ENCODE measurements at regions not wholly inside any gene's neighbourhood (a gene's known extent, or its start where the extent isn't known, plus 50 kb on each side); places are given as distances from the start of the nearest gene placed in this dataset.

DNA sequence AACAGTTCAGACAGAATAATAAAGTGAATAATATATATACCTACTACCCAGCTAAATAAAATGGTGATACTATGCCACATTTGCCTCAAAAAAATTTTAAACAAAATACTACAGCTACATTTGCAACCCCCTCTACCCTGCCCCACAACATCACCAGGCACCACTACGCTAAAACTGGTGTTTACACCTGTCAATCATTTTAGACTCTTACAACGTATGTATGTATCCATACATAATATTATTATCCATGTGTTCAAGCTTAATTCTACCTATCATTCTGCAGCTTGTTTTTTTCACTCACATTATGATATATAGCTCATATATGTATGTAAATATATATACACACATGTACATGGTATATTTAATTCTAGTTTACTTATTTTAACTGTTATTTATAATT is 62.5 kb downstream of the NIBAN1 start:
- TF ChIP-seq, protein P1, sequence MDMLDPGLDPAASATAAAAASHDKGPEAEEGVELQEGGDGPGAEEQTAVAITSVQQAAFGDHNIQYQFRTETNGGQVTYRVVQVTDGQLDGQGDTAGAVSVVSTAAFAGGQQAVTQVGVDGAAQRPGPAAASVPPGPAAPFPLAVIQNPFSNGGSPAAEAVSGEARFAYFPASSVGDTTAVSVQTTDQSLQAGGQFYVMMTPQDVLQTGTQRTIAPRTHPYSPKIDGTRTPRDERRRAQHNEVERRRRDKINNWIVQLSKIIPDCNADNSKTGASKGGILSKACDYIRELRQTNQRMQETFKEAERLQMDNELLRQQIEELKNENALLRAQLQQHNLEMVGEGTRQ (CRISPR knock-in tag; IDR thresholded peaks at IDR 0.05) = no peak
- TF ChIP-seq NFYB (CRISPR knock-in tag; conservative IDR thresholded peaks at IDR 0.05; ENCODE audit: low read depth) = no peak
- no peak for TF ChIP-seq GABPB1 (CRISPR knock-in tag; IDR thresholded peaks at IDR 0.05)
- TF ChIP-seq, protein P2, sequence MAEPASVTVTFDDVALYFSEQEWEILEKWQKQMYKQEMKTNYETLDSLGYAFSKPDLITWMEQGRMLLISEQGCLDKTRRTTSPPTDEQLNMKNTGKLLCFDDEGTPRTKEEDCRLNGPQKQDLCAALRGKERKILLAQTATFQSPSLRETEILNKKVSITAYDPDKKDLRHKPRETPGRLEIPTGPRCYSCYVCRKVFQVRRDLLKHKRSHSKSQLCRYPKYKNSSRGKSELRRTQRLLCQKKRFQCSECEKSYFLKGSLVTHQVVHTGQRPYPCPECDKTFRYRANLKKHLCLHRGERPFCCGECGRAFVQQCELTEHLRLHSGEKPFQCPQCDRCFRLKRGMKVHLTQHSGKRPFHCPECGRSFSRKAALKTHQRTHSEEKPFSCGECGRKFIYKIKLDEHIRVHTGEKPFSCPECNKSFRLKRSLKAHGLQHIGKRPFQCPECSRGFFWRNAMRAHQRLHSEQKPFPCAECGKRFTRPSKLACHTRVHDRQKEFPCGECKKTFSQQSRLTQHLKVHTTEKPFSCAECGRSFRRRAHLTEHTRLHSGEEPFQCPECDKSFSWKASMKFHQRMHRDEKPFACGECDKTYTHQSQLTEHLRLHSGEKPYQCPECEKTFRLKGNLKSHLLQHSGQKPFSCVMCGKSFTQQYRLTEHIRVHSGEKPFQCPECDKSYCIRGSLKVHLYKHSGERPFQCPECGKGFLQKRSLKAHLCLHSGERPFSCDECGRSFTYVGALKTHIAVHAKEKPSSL (CRISPR knock-in tag; conservative IDR thresholded peaks at IDR 0.05) = no peak
- TF ChIP-seq NR3C1 (CRISPR knock-in tag; conservative IDR thresholded peaks at IDR 0.05; ENCODE audit: low read depth) = no peak
- TF ChIP-seq, protein P3, sequence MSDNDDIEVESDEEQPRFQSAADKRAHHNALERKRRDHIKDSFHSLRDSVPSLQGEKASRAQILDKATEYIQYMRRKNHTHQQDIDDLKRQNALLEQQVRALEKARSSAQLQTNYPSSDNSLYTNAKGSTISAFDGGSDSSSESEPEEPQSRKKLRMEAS (CRISPR knock-in tag; IDR thresholded peaks at IDR 0.05) = no peak
- TF ChIP-seq CREB1 (CRISPR knock-in tag; IDR thresholded peaks at IDR 0.05) = no peak
- TF ChIP-seq, protein P4, sequence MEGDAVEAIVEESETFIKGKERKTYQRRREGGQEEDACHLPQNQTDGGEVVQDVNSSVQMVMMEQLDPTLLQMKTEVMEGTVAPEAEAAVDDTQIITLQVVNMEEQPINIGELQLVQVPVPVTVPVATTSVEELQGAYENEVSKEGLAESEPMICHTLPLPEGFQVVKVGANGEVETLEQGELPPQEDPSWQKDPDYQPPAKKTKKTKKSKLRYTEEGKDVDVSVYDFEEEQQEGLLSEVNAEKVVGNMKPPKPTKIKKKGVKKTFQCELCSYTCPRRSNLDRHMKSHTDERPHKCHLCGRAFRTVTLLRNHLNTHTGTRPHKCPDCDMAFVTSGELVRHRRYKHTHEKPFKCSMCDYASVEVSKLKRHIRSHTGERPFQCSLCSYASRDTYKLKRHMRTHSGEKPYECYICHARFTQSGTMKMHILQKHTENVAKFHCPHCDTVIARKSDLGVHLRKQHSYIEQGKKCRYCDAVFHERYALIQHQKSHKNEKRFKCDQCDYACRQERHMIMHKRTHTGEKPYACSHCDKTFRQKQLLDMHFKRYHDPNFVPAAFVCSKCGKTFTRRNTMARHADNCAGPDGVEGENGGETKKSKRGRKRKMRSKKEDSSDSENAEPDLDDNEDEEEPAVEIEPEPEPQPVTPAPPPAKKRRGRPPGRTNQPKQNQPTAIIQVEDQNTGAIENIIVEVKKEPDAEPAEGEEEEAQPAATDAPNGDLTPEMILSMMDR (IDR thresholded peaks at IDR 0.05) = no peak
- TF ChIP-seq, protein P5, sequence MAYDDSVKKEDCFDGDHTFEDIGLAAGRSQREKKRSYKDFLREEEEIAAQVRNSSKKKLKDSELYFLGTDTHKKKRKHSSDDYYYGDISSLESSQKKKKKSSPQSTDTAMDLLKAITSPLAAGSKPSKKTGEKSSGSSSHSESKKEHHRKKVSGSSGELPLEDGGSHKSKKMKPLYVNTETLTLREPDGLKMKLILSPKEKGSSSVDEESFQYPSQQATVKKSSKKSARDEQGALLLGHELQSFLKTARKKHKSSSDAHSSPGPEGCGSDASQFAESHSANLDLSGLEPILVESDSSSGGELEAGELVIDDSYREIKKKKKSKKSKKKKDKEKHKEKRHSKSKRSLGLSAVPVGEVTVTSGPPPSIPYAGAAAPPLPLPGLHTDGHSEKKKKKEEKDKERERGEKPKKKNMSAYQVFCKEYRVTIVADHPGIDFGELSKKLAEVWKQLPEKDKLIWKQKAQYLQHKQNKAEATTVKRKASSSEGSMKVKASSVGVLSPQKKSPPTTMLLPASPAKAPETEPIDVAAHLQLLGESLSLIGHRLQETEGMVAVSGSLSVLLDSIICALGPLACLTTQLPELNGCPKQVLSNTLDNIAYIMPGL (CRISPR knock-in tag; IDR thresholded peaks at IDR 0.05) = no peak

Data from WTC11 (cell line).